HK-2 (cell line): ENCODE measurements at regions not wholly inside any gene's neighbourhood (a gene's known extent, or its start where the extent isn't known, plus 50 kb on each side); places are given as distances from the start of the nearest gene placed in this dataset.
"Not testable (repeated sequence)": the region's sequence is repeated elsewhere in the genome, so short reads cannot be mapped to it uniquely, and the experiment has no call there.

ENCODE experiments used
- DNase-seq: peaks from one replicate; pipeline ENCODE4 v3.0.0-alpha.2; 2018; ENCODE audit not compliant: unreplicated experiment

- DNase-seq = no peak
Observed at GRCh38 chr13:88707646-88708045, 1036.5 kb downstream of the SLITRK5 start.

- no peak for DNase-seq
Observed at GRCh38 chr13:88717946-88718345, 1046.8 kb downstream of the SLITRK5 start.

- DNase-seq = no peak
Observed at GRCh38 chr13:88718781-88719180, 1047.6 kb downstream of the SLITRK5 start.

GRCh38 chr13:88726075-88726474 lies 1054.9 kb downstream of the SLITRK5 start:
- no peak for DNase-seq

- DNase-seq = not testable (repeated sequence)
Observed at GRCh38 chr13:88727236-88727635, 1056.1 kb downstream of the SLITRK5 start.

GRCh38 chr13:88729605-88730004 lies 1058.4 kb downstream of the SLITRK5 start:
- no peak for DNase-seq

GRCh38 chr13:88736026-88736425 lies 1064.9 kb downstream of the SLITRK5 start:
- no peak for DNase-seq

GRCh38 chr13:88739195-88739594 lies 1068.0 kb downstream of the SLITRK5 start:
- no peak for DNase-seq

GRCh38 chr13:88744289-88744688 lies 1073.1 kb downstream of the SLITRK5 start:
- DNase-seq = no peak

GRCh38 chr13:88745011-88745410 lies 1073.8 kb downstream of the SLITRK5 start:
- no peak for DNase-seq

- DNase-seq = no peak
Observed at GRCh38 chr13:88752041-88752440, 1080.9 kb downstream of the SLITRK5 start.

- DNase-seq = no peak
Observed at GRCh38 chr13:88754141-88754540, 1083.0 kb downstream of the SLITRK5 start.

- DNase-seq = no peak
Observed at GRCh38 chr13:88761145-88761544, 1090.0 kb downstream of the SLITRK5 start.

- DNase-seq = no peak
Observed at GRCh38 chr13:88764103-88764502, 1092.9 kb downstream of the SLITRK5 start.

GRCh38 chr13:88800505-88800904 lies 1129.3 kb downstream of the SLITRK5 start:
- no peak for DNase-seq

GRCh38 chr13:88801361-88801760 lies 1130.2 kb downstream of the SLITRK5 start:
- no peak for DNase-seq

GRCh38 chr13:88802886-88803285 lies 1131.7 kb downstream of the SLITRK5 start:
- no peak for DNase-seq

- no peak for DNase-seq
Observed at GRCh38 chr13:88806438-88806837, 1135.3 kb downstream of the SLITRK5 start.

- DNase-seq = no peak
Observed at GRCh38 chr13:88817560-88817959, 1146.4 kb downstream of the SLITRK5 start.

GRCh38 chr13:88823114-88823513 lies 1151.9 kb downstream of the SLITRK5 start:
- no peak for DNase-seq

- DNase-seq = no peak
Observed at GRCh38 chr13:88824218-88824617, 1153.0 kb downstream of the SLITRK5 start.

GRCh38 chr13:88840085-88840484 lies 1168.9 kb downstream of the SLITRK5 start:
- DNase-seq = no peak

GRCh38 chr13:88852293-88852692 lies 1181.1 kb downstream of the SLITRK5 start:
- DNase-seq = not testable (repeated sequence)

- no peak for DNase-seq
Observed at GRCh38 chr13:88857256-88857655, 1186.1 kb downstream of the SLITRK5 start.
